ENCODE measurements at regions not wholly inside any gene's neighbourhood (a gene's known extent, or its start where the extent isn't known, plus 50 kb on each side); places are given as distances from the start of the nearest gene placed in this dataset.

DNA sequence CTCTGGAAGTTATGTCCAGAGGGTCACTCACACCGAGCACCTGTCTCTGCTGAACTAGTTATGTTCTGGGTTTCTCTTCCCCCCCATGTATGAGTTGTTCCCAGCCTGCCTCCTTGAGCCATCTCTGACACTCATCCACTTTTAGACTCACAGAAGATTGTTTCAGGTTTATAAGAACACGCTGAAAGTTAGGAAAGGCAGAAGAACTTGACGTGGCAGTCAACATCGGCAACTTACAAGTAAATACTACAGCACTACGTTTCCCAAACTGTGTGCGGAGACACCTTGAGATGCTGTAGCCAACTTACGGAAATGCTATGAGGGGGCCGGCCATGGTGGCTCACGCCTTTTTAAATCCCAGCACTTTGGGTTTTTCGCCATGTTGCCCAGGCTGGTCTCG, 318.0 kb downstream of the ZNF621 start:
- CTCF ChIA-PET, result no interaction called here
- POLR2A ChIA-PET (ENCODE audit: low non-redundant PET), result no interaction called here
- H3K27ac ChIP-seq, result no peak overlapping the region
- no peak for DNase-seq (ENCODE audit: low spot score)
- no peak for TF ChIP-seq CTCF (conservative IDR thresholded peaks at IDR 0.05; ENCODE audit: low read depth)

GRCh38 chr3:40843208-40843624, 318.5 kb downstream of the ZNF621 start:
- DNase-seq (ENCODE audit: low spot score), result no peak
- CTCF ChIA-PET, result no interaction called here
- POLR2A ChIA-PET (ENCODE audit: low non-redundant PET), result no interaction called here
- no peak for TF ChIP-seq CTCF (conservative IDR thresholded peaks at IDR 0.05; ENCODE audit: low read depth)
- H3K27ac ChIP-seq, result no peak overlapping the region

GRCh38 chr3:40843851-40844548, 319.2 kb downstream of the ZNF621 start:
- CTCF ChIA-PET, result interaction anchor here (0.6 kb wide), 1 partner anchor 9 kb away, joined by 4 read pairs; no protein-coding TSS in a partner anchor
- DNase-seq (ENCODE audit: low spot score), result peak; percentile 41
- no peak overlapping the region for H3K27ac ChIP-seq
- TF ChIP-seq CTCF (conservative IDR thresholded peaks at IDR 0.05; ENCODE audit: low read depth), result no peak
- POLR2A ChIA-PET (ENCODE audit: low non-redundant PET), result no interaction called here

- CTCF ChIA-PET, result no interaction called here
- H3K27ac ChIP-seq, result no peak overlapping the region
- no peak for TF ChIP-seq CTCF (conservative IDR thresholded peaks at IDR 0.05; ENCODE audit: low read depth)
- POLR2A ChIA-PET (ENCODE audit: low non-redundant PET), result no interaction called here
- no peak for DNase-seq (ENCODE audit: low spot score)
Measured at GRCh38 chr3:40844896-40845295, 320.1 kb downstream of the ZNF621 start.

DNA sequence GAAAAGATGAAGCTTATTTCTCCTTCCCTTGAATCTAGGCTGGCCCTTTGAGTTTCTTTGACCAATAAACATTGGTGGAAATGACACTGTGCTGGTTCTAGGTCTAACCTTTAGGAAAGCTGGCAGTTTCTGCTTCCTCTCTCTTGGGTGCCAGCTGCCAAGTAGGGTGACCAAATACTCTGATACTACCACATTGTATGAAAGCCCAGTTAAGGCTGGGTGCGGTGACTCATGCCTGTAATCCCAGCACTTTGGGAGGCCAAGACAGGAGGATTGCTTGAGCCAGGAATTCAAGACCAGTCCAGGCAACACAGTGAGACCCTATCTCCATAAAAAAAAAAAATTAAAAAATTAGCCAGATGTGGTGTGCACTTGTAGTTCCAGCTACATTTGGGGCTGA, 320.7 kb downstream of the ZNF621 start:
- no peak for TF ChIP-seq CTCF (conservative IDR thresholded peaks at IDR 0.05; ENCODE audit: low read depth)
- no peak overlapping the region for H3K27ac ChIP-seq
- CTCF ChIA-PET, result no interaction called here
- POLR2A ChIA-PET (ENCODE audit: low non-redundant PET), result no interaction called here
- DNase-seq (ENCODE audit: low spot score), result no peak

DNA sequence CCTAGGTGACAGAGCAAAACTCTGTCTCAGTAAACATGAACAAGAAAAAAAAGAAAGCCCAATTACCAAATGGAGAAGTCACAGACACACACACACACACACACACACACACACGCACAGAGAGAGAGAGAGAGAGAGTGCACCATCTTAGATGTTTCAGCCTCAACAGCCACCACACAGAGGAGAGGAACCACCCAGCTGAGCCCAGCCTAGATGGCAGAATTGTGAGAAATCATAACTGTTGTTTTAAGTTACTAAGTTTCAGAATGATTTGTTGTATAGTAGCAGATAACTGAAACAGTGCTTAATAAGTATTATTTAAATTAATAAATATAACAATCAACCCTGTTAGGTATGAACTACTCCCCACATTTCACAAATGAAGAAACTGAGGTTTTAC, 321.2 kb downstream of the ZNF621 start:
- POLR2A ChIA-PET (ENCODE audit: low non-redundant PET), result no interaction called here
- no peak overlapping the region for H3K27ac ChIP-seq
- DNase-seq (ENCODE audit: low spot score), result no peak
- TF ChIP-seq CTCF (conservative IDR thresholded peaks at IDR 0.05; ENCODE audit: low read depth), result no peak
- CTCF ChIA-PET, result no interaction called here
